GM21737 (cell line): ENCODE measurements at regions not wholly inside any gene's neighbourhood (a gene's known extent, or its start where the extent isn't known, plus 50 kb on each side); places are given as distances from the start of the nearest gene placed in this dataset.

Source experiments
- ATAC-seq: cut with Tn5 transposase; IDR thresholded peaks from one replicate; pipeline ENCODE4 v1.9.1; 2021; ENCODE audit warnings: mild to moderate bottlenecking, moderate library complexity; ENCODE audit not compliant: unreplicated experiment

- no peak for ATAC-seq
Observed at GRCh38 chr5:54695198-54695966, 177.8 kb downstream of the SNX18 start.

- no peak for ATAC-seq
Observed at GRCh38 chr5:54693936-54694657, 176.5 kb downstream of the SNX18 start.

- ATAC-seq, result no peak
Observed at GRCh38 chr5:54692631-54693030, 175.1 kb downstream of the SNX18 start.

GRCh38 chr5:54691656-54692055 lies 174.1 kb downstream of the SNX18 start:
- no peak for ATAC-seq

- no peak for ATAC-seq
Observed at GRCh38 chr5:54689411-54690251, 172.1 kb downstream of the SNX18 start.

DNA sequence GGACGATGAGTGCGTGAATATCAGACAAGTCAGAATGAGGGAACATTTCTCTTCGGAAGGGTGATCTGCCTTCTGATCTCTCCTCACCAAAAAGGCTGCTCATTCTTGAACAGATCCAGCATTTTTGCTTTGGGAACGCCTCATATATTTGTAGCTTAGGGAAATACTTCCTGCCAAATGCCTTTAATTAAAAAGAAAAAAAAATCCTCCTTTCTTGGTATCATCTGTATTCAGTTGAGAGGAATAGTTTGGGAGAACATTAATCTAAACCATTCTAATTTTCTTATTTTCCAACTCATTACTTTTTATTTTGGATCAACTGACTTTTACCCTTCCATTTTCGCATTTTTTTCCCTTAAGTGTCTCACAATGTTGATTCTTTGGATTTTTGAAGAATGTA lies 163.4 kb downstream of the SNX18 start:
- no peak for ATAC-seq

DNA sequence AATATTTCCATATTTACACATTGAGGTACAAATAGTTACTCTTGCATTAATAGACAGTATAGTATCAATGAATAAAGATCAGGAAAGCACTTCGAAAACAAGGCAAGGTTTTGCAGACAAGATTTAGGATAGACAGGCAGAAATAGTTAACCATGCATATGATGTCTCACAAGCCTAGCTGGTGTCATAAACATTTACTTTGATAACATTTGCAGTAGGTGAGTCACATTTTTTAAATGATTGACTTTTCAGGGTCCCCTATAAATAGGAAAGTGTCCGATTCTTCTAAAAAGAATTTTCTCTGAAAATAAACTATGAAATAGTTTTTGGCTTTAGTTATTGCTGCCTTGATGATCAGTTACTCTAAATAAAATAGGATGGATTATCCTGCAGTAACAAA lies 162.1 kb downstream of the SNX18 start:
- ATAC-seq, result no peak

DNA sequence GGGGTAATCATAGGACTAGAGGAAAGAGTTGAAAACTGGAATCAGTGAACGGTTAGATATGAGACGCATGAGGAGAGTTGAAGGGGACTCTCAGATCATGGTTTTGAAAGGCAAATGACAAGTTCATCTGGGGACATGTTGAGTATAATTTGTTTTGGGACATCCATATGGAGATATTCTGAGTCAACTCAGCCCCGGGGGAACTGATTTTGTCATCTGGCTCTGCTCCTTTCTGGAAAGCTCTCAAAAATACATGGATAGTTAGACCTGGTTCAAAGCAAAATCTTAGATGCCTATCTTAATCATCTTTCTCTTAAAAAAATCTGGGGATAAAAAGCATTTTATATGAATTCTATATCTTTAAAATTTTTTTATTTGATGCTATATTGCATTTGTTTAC lies 161.2 kb downstream of the SNX18 start:
- no peak for ATAC-seq

DNA sequence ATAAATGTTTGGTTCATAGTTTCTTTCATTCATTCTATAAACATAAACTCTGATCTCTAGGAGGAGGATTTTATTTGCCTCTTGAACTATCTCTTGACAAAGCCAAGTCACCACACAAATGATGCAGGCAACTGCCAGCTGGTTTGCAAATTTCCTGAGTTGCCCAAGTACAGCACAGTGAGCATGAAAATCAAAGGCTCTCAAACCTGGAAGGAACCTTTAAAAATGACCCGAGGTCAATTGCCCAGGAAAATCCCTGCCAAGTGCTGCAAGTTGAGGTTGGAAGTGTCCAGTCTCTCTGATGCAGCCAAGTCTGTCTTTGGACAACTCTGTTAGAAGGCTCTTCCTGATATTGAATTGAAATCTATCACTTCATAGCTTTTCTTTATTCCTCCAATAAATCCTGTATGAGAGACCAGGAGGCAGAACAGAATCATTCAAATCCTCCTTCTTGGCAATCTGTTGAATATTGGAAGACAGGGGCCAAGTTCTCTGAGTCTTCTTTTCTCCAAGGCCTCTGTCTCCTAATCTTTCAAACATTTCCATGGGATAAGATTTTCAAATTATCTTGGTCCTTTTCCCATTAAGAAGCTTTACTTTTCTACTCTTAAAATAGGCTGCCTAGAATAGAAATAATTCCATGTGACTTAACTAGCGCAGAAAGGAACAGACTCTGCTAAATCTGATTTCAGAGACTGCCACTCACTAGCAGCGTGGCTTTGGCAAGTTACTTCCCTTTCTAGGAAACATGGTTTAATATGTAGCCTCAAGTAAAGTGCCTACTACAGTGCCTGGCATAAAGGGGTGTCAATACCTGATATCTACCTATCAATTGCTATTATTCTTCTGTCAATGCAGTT lies 159.2 kb downstream of the SNX18 start:
- ATAC-seq, result no peak

- ATAC-seq, result no peak
Observed at GRCh38 chr5:54673523-54674225, 156.1 kb downstream of the SNX18 start.

DNA sequence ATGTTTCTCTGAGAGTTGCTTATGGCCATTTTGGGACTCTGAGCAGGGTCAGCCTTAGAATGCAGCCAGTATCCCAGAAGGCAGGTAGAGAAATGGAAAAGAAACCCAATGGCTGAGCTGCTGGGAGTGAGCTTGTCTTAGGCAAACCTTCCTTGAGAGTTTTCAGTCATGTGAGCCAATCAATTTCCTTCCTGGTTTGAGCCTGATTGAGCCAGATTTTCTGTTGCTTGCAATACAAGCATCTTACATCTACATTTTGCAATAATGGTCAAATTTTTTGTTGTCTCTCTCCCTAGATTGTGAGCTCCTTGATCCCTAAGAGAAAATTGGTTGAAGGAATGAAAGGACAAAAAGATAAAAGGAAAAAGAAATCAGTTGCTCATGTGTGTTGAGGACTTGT lies 155.3 kb downstream of the SNX18 start:
- ATAC-seq, result no peak

DNA sequence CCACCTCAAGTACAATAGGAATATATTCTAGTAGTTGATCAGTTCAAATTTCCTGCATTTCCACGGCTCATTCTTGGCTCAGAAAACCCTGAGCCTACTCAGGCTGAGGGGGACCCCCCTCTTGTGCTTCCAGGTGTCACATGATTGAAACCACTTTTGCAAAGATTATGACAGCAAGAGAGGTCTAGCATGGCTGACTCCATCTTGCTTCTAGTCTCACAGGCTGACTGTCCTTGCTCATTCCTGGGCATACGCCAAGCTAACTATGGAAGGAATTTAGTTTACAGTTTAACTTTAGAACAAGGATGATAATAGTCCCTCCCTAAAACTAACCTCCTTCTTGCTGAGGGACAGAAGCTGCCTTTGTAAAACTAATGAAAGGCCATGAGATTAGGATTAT lies 154.1 kb downstream of the SNX18 start:
- no peak for ATAC-seq

- ATAC-seq, result no peak
Observed at GRCh38 chr5:54671111-54671531, 153.6 kb downstream of the SNX18 start.

DNA sequence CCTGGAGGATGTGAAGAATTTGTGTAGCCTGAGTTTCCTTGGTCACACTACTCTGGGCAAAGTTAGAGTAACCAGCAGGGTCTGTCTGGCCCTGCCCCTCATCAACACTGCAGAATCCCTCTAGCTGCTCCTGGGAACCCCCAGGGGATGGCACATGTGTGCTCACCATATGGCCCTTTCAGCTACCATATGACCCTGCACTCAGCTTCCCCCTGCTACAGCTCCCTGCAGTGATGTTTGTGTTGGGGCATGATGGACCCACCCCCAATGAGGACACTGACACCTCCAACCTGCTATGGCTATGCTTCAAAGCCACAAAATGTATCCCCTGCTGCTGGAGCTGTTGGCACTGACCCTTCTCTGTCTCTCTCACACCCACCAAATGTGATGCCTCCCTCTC lies 152.7 kb downstream of the SNX18 start:
- ATAC-seq, result no peak

GRCh38 chr5:54669845-54670244 lies 152.3 kb downstream of the SNX18 start:
- no peak for ATAC-seq

DNA sequence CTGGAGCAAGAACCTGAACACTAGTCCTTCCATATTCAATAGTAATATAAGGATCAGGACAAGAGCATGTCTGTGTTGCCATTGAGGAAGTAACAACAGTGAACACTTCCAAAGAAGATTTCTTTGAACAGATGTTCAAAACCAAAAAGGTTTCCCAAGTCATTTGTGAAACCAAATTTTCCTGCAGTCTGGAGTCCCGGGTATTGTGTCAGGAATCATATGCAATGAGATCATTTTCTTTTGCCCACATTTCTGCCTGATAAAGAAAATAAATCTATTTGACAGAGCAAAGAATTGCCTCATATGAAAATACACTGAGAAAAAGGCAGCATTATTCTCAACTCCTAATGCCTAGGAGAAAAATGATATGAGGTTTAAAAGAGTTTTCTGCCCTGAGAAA lies 151.7 kb downstream of the SNX18 start:
- ATAC-seq, result no peak

GRCh38 chr5:54668096-54668495 lies 150.5 kb downstream of the SNX18 start:
- no peak for ATAC-seq

- ATAC-seq, result no peak
Observed at GRCh38 chr5:54667136-54667535, 149.6 kb downstream of the SNX18 start.

- ATAC-seq, result no peak
Observed at GRCh38 chr5:54663866-54664265, 146.3 kb downstream of the SNX18 start.

- ATAC-seq, result no peak
Observed at GRCh38 chr5:54661111-54661510, 143.6 kb downstream of the SNX18 start.
